Heart right ventricle (tissue), 16 donors: ENCODE measurements at regions not wholly inside any gene's neighbourhood (a gene's known extent, or its start where the extent isn't known, plus 50 kb on each side); places are given as distances from the start of the nearest gene placed in this dataset.

Experiments used
- ATAC-seq, 8 donors: fragments of 200-7000 bp; cut with Tn5 transposase; one replicate each; pipeline ENCODE4 v1.9.1; 2020; ENCODE audit warnings: mild to moderate bottlenecking in 8 of 8, moderate library complexity in 8 of 8, moderate number of reproducible peaks in 1 of 8
- DNase-seq, 2 donors: peaks; one replicate each; pipeline ENCODE4 v3.0.0-alpha.2; 2020
- H3K27ac ChIP-seq, 10 donors: fragments of 200-600 bp; sonication (generic) in 2 of 10; one replicate each; pipeline versions ENCODE4 v1.5.0 to v1.8.0; 2020 to 2022; ENCODE audit warnings: mild to moderate bottlenecking in 3 of 10
- H3K27me3 ChIP-seq, 7 donors: fragments of 200-600 bp; one replicate each; pipeline ENCODE4 v1.8.0; 2021 to 2022; ENCODE audit warnings: mild to moderate bottlenecking in 2 of 7
- H3K36me3 ChIP-seq, 9 donors: fragments of 200-600 bp; sonication (generic) in 1 of 9; one replicate each; pipeline versions ENCODE4 v1.5.0 to v1.8.0; 2020 to 2022; ENCODE audit warnings: mild to moderate bottlenecking in 2 of 9
- H3K4me1 ChIP-seq, 9 donors: fragments of 200-600 bp; sonication (generic) in 1 of 9; one replicate each; pipeline versions ENCODE4 v1.5.0 to v1.8.0; 2020 to 2022; ENCODE audit warnings: mild to moderate bottlenecking in 4 of 9
- H3K4me3 ChIP-seq, 10 donors: fragments of 200-600 bp; sonication (generic) in 2 of 10; one replicate each; pipeline versions ENCODE4 v1.5.0 to v1.8.0; 2020 to 2022; ENCODE audit warnings: mild to moderate bottlenecking in 7 of 10, moderate library complexity in 2 of 10
- H3K9me3 ChIP-seq, 11 donors: fragments of 200-600 bp in 10 of 11; sonication (generic) in 2 of 11; one replicate each; pipeline versions ENCODE4 v1.5.0 to v1.8.0; 2013 to 2022; ENCODE audit warnings: mild to moderate bottlenecking in 2 of 11, control low read depth in 1 of 11, moderate library complexity in 1 of 11
- WGBS, 2 donors: extraction: QIAGEN DNeasy Blood & Tissue Kit; methylation state at CpG; one replicate each; pipeline ENCODE4 v1.1.7; 2013; ENCODE audit warnings: inconsistent platforms in 1 of 2; 5-methylcytosine and 5-hydroxymethylcytosine counted together
- intact Hi-C, 10 donors: fragments of 100-400 bp; cut with DNase I; formaldehyde crosslinking; loops; one replicate each; pipeline versions ENCODE4 v1.11.1 to v1.14.2; 2022
- TF ChIP-seq, protein P1 (sequence below), 9 donors: fragments of 200-600 bp; sonication (generic) in 2 of 9; IDR thresholded peaks; one replicate each; pipeline versions ENCODE4 v1.5.0 to v1.8.0; 2021 to 2022; ENCODE audit warnings: antibody characterized with exemption in 9 of 9, mild to moderate bottlenecking in 5 of 9, moderate library complexity in 1 of 9
- donor health status: Arrhythmogenic right ventricular cardiomyopathy.
- donor health status: ischemic (EF 13 %, LVEDD 7.1; RV severe dilation, severe dysfunction).
- donor health status: healthy with polysubstance abuse.
- donor health status: DM: no; HTN: yes; CAD: no.
- donor health status: DM: no; HTN: no; CAD: no.
- donor health status: ischemic (EF 25% LVEDD 6.9; RV normal size, moderate dysfunction).
- donor health status: ischemic (EF 25% LVEDD 5.7; RV mildly dilated, moderate dysfunction).
- donor health status: healthy.
- donor health status: DM: yes; HTN: yes; CAD: no.
- donor health status: Ischemic cardiomyopathy.
- donor health status: ischemic (EF 35%, LVEDD 5.7; RV mildly dilated, moderate dysfunction).
- donor health status: nonischemic (EF 11% LVEDD 7.7; RV severe dilation, severe dysfunction).
- donor health status: DM: yes; HTN: yes; CAD: no.
- donor health status: PGD.
- donor health status: ischemic (EF 29% LVEDD 5.4; RV normal size, mild dysfunction).
- donor health status: nonischemic (EF 23%, LVEDD 6.1; RV moderate dilation, normal function).

DNA sequence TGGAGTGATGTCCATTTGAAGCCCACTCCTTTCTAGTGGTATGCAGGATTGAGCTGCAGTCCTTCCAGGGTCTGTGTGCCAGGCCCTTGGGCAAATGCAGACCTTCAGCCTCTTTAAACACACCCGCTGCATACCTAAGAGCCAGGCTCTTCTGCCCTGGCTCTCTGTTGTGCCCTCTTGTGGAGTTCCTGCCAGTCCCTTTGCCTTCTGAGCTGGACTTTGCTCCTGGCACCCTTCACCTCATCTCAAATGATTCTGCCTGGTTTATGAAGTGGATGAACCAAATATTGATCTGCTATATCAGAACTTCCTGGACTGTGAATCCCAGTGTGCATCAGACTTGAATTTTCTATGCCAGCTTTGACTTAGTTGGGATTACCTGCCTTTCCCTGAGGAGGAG lies 158.8 kb downstream of the URB2 start:
- Histone ChIP-seq H3K27ac (no peak overlapping the region), H3K4me1 (peaks cover 0 to 9% (median 0%) of the 10 kb centered on the region in 9 donors), H3K27me3 (peaks cover 0 to 4% (median 0%) of the 10 kb centered on the region in 7 donors), H3K9me3 (peaks cover 0 to 13% (median 0%) of the 10 kb centered on the region in 11 donors), H3K4me3 (no peak overlapping the region), H3K36me3 (no peaks in the 10 kb centered on the region)
- whole genome bisulfite sequencing, 2 donors, result 86 to 91% methylated on average over 1 of the region's 1 CpG
- TF ChIP-seq, protein P1, sequence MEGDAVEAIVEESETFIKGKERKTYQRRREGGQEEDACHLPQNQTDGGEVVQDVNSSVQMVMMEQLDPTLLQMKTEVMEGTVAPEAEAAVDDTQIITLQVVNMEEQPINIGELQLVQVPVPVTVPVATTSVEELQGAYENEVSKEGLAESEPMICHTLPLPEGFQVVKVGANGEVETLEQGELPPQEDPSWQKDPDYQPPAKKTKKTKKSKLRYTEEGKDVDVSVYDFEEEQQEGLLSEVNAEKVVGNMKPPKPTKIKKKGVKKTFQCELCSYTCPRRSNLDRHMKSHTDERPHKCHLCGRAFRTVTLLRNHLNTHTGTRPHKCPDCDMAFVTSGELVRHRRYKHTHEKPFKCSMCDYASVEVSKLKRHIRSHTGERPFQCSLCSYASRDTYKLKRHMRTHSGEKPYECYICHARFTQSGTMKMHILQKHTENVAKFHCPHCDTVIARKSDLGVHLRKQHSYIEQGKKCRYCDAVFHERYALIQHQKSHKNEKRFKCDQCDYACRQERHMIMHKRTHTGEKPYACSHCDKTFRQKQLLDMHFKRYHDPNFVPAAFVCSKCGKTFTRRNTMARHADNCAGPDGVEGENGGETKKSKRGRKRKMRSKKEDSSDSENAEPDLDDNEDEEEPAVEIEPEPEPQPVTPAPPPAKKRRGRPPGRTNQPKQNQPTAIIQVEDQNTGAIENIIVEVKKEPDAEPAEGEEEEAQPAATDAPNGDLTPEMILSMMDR (IDR thresholded peaks at IDR 0.05), result no peak
- DNase-seq, result no peak
- intact Hi-C loops, result no loop called here
- no peak for ATAC-seq

DNA sequence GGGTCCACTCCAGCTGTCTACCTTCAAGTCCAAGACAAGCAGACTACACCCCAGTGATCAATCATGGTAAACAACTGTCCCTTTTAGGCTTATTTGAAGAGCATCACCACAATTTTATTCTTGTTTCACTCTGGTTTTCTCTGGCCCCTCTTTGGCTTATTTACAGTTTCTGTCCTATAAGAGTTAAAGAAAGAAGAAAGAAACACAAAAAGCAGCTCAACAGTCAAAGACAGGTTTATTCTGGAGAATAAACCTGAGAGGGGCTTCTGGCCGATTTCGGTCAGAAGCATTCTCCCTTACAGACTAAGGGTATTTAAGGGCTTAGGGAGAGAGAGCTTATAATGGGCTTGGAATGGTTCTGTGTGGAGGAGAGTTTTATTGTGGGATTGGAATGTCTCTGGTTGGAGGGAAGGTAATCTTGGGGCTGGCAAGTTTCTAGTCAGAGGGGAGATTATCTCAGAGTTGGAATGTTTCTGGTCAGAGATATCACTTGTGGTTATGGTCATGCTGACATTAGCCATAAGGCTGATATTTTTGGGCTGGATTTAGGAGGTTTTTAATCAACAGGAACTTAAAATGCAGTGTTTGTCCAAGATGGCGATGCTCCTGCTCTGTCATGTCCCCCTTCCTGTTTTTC lies 161.0 kb downstream of the URB2 start:
- TF ChIP-seq, protein P1 (IDR thresholded peaks at IDR 0.05), result no peak
- Histone ChIP-seq H3K36me3 (no peaks in the 10 kb centered on the region), H3K4me1 (peaks cover 0 to 1% (median 0%) of the 10 kb centered on the region in 9 donors), H3K9me3 (peaks cover 0 to 23% (median 0%) of the 10 kb centered on the region in 11 donors), H3K27ac (no peak overlapping the region), H3K4me3 (no peak overlapping the region), H3K27me3 (peaks cover 0 to 4% (median 0%) of the 10 kb centered on the region in 7 donors)
- no peak for ATAC-seq
- WGBS, 2 donors, result 84 to 96% methylated on average over 3 of the region's 3 CpGs
- no peak for DNase-seq
- intact Hi-C loops, result no loop called here

DNA sequence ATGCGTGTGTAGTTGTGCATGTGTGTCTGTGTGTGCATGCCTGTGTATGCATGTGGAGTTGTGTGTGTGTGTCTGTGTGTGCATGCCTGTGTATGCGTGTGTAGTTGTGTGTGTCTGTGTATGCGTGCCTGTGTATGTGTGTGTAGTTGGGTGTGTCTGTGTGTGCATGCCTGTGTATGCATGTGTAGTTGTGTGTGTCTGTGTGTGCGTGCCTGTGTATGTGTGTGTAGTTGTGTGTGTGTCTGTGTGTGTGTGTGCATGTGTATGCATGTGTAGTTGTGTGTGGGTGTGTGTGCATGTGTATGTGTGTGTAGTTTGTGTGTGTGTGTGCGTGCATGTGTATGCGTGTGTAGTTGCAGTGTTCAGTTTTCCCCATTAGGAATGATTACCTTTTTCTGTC lies 162.0 kb downstream of the URB2 start:
- TF ChIP-seq, protein P1 (IDR thresholded peaks at IDR 0.05), result no peak
- DNase-seq, result no peak
- H3K4me3 ChIP-seq, result no peak overlapping the region
- no peak for ATAC-seq
- H3K36me3 ChIP-seq, result no peaks in the 10 kb centered on the region
- H3K27me3 ChIP-seq, result peaks cover 0 to 4% (median 0%) of the 10 kb centered on the region in 7 donors
- WGBS, 2 donors, result 88 to 96% methylated on average over 6 of the region's 6 CpGs
- no peak overlapping the region for H3K27ac ChIP-seq
- no peaks in the 10 kb centered on the region for H3K4me1 ChIP-seq
- H3K9me3 ChIP-seq, result peaks cover 0 to 23% (median 0%) of the 10 kb centered on the region in 11 donors
- intact Hi-C loops, result no loop called here

DNA sequence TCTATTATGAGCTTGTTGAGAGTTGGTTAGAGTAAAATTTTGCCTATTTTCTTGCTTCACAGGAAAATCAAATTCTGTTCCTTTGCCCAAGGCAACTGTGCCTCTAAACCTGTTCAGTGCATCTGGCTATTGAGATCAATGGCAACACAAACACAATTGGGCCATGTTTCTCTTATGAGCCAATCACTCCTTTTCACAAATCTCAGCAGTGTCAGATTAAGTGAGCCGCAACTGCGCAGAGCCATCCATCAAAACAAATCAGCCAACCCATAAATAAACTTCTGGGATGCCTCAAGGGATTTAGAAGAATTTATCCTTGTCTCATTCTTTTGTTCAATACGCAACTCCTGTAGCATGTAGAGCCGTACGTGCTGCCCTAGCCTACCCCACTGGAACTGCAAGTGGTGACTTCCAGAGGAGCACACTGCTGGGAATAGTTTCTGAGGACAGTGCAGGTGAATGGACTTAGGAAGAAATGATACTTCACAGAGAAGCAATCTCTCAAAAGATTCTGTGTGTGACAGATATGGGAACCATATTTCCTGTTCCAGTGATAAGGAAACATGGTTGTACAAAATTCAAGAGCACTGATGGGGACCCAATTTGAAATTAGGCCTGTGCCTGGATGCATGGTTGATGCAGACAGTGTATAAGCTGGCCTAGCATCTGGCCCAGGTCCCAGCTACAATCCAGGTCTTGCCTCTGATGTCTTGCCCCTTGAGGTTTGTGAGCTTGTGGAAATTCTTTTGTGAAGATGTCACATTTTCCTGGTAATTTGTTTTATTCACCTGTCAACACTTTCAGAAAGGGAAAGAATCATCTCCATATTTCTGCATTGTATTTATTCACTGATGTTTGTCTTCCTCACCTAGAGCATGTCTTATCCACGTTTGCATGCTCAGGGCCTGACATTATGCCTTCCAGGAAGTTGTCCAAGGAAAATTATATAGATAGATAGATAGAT lies 166.2 kb downstream of the URB2 start:
- no peak overlapping the region for H3K27ac ChIP-seq
- WGBS, 2 donors, result 64 to 68% methylated on average over 6 of the region's 6 CpGs
- H3K9me3 ChIP-seq, result peaks cover 0 to 14% (median 0%) of the 10 kb centered on the region in 11 donors
- no peaks in the 10 kb centered on the region for H3K4me1 ChIP-seq
- intact Hi-C loops, result no loop called here
- DNase-seq, result no peak
- no peak for ATAC-seq
- H3K36me3 ChIP-seq, result no peaks in the 10 kb centered on the region
- H3K27me3 ChIP-seq, result peaks cover 0 to 5% (median 0%) of the 10 kb centered on the region in 7 donors
- H3K4me3 ChIP-seq, result no peak overlapping the region
- TF ChIP-seq, protein P1 (IDR thresholded peaks at IDR 0.05), result no peak
